Fibroblast of lung (primary cell): ENCODE measurements at regions not wholly inside any gene's neighbourhood (a gene's known extent, or its start where the extent isn't known, plus 50 kb on each side); places are given as distances from the start of the nearest gene placed in this dataset.

Experiments used
- CTCF ChIP-seq, 2 donors: IDR thresholded peaks in 1 of 2; conservative IDR thresholded peaks in 1 of 2; 1 replicate in 1 of 2; 2 replicates in 1 of 2; pipeline ENCODE4 v1.5.1; 2011 to 2012; ENCODE audit warnings: low read length in 2 of 2, control low read depth in 1 of 2, inconsistent platforms in 1 of 2, low read depth in 1 of 2, mild to moderate bottlenecking in 1 of 2
- EZH2 ChIP-seq: IDR thresholded peaks from 2 replicates; pipeline ENCODE4 v1.5.1; 2012; ENCODE audit warnings: low read length, control low read depth, mild to moderate bottlenecking; ENCODE audit errors: missing control alignments

DNA sequence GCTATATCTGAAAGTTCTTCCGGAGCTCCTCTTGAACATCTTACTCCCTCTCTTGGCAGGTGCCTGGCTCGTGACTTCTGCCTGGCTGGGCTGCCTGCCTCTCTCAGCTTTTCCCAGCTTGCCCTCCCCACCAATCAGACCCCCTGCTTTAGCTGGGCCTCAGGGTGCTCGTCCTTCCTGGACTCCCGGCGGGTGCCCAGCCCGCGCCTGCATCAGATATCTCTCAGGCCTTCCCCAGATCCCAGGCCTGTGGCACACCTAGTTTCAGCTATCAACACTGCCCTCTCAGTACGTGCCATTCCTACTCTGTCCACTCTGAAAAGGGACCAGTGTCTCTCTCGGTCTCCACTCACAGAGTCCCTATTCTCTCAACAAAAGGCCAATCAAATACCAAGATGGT lies 96.5 kb upstream of the CLDN14 start:
- TF ChIP-seq CTCF (conservative IDR thresholded peaks at IDR 0.05 in 1 of 2, IDR thresholded peaks at IDR 0.05 in 1 of 2; ENCODE audit: low read depth in 1 of 2, low read length in 2 of 2), result no peak
- TF ChIP-seq EZH2, result no peak
